ENCODE measurements at regions not wholly inside any gene's neighbourhood (a gene's known extent, or its start where the extent isn't known, plus 50 kb on each side); places are given as distances from the start of the nearest gene placed in this dataset.

- DNase-seq (ENCODE audit: low read depth in 3 of 3) = no peak
Observed at GRCh38 chr10:3625959-3626751, 158.9 kb downstream of the KLF6 start.

DNA sequence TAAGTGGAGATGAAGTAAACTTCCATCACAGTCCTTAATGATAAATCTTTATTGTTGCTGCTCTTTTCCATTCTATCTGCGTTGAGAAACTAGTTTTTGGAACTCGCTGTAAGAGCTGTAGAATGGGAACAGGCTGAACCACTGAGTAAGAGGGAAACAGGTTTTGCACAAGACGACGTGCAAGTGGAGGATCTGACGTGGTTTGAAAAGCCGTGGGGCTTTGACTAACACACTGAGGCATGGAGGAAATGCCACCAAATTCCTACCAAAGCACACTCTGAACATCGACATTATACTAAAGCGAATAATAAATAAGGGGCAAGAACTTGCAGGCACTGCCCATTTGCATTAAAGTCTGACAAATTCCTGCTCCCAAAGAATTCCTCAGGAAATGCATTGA is 160.6 kb downstream of the KLF6 start:
- peak in 1 of 3 experiments; percentile 5 for DNase-seq (ENCODE audit: low read depth in 3 of 3)

GRCh38 chr10:3623746-3624145 is 161.3 kb downstream of the KLF6 start:
- no peak for DNase-seq (ENCODE audit: low read depth in 3 of 3)

DNA sequence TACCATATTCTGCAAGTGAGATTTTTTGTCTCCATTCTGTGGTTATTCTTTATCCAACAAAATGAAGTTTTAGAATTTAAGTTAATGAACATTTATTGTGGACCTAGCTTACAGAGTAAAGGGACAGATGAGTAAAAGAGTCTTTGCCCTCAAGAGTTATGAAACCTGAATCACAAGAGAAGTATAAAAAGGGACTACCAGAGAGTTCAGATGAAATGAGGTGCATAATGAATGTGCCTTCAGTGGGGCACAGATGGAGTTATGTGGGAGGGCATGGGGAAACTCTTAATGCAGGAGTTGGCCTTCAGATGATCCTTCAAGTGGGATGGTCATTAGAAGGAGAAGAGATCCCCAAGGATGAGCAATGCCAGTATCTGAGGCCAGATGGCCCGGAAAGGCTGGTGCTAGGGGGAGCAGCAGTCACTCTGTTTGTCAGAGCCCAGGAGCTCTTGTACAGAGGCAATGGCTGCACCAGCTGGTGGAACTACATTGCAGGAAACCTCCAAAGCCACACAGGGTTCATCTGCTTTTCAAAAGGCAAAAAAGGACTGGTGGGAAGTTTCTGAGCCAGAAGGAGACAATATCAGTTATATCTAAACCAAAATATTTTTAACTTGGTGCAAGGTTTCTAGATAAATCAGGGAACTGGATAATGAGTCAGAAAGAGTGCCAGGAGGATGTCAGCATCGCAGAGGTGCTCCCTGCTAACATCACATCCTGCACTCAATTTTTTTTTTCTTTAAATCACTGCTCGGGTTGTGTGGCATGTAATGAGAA is 162.0 kb downstream of the KLF6 start:
- peak in 2 of 3 experiments; percentile 5 to 21 for DNase-seq (ENCODE audit: low read depth in 3 of 3)

DNA sequence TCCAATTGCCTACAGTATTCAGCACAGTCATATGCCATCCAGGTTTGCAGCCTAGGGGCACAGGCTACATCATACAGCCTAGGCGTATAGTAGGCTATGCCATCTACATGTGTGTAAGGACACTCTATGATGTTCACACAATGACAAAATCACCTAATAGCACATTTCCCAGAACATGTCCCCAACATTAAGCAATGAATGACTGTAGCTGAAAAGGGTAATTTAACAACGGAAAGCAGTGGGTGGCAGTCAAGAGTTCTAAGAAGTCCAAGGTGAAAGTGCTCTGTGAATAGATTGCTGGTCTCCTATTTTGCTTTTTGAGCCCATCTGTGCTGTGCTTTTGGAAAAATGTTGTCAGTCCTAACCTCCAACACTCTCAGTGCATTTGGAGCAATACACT is 162.6 kb downstream of the KLF6 start:
- DNase-seq (ENCODE audit: low read depth in 3 of 3) = no peak

DNA sequence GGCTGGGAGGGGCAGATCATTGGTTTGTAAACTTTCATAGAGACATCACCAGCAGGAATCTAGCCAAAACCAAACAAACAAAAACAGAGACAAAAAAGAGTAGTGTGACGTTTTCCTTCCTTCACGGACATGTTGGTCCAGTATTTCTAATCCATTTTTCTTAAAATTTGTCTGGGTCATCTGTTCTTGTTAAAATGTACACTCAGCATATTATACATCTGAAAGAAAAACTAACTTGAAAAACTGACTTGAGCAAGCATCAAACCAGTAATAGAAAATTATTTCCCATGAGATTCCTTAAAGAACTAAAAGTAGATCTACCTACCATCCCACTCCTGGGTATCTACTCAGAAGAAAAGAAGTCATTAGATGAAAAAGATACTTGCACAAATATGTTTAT is 164.2 kb downstream of the KLF6 start:
- DNase-seq (ENCODE audit: low read depth in 3 of 3) = no peak

GRCh38 chr10:3619241-3619640 is 165.8 kb downstream of the KLF6 start:
- DNase-seq (ENCODE audit: low read depth in 3 of 3) = no peak

DNA sequence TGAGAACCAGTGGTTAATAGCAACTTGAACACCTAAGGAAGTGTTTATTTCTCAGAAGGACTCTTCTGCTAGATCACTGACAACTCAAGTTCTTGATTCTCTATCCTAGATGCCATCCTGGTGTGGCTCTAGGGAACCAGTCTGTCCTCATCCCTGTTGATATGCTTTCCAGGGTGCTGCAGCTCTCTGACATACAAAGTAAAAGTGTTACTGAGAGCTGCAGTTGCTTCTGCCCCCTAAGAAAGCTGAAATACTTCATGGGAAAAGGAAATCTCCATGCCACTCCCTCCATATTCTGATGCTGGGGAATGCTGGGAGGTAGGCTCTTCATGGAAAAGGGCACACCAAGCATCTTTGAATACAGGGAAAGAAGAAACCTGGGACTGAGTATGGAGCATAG is 168.1 kb downstream of the KLF6 start:
- no peak for DNase-seq (ENCODE audit: low read depth in 3 of 3)

GRCh38 chr10:3613318-3613717 is 171.7 kb downstream of the KLF6 start:
- no peak for DNase-seq (ENCODE audit: low read depth in 3 of 3)

DNA sequence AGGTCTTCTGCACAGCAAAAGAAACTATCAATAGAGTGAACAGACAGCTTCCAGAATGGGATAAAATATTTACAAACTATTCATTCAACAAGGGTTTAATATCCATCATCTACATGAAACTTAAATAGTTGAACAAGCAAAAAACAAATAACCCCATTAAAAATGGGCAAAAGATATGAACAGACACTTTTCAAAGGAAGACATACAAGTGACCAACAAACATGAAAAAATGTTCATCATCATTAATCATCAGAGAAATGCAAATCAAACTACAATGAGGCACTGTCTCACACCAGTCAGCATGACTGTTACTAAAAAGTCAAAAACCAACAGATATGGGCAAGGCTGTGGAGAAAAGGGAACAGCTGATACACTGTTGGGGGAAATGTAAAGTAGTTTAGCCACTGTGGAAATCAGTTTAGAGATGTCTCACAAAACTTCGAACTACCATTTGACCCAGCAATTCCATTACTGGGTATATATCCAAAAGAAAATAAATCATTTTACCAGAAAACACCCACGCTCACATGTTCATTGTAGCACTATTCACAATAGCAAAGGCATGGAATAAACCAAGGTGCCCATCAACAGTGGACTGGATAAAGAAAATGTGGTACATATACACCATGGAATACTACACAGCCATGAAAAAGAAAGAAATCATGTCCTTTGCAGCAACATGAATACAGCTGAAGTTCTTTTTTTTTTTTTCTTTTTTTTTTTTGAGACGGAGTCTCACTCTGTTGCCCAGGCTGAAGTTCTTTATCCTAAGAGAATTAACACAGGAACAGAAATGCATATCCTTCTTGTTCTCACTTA is 172.6 kb downstream of the KLF6 start:
- DNase-seq (ENCODE audit: low read depth in 3 of 3) = no peak

GRCh38 chr10:3606309-3606708 is 178.7 kb downstream of the KLF6 start:
- DNase-seq (ENCODE audit: low read depth in 3 of 3) = no peak

GRCh38 chr10:3605882-3606281 is 179.1 kb downstream of the KLF6 start:
- no peak for DNase-seq (ENCODE audit: low read depth in 3 of 3)

DNA sequence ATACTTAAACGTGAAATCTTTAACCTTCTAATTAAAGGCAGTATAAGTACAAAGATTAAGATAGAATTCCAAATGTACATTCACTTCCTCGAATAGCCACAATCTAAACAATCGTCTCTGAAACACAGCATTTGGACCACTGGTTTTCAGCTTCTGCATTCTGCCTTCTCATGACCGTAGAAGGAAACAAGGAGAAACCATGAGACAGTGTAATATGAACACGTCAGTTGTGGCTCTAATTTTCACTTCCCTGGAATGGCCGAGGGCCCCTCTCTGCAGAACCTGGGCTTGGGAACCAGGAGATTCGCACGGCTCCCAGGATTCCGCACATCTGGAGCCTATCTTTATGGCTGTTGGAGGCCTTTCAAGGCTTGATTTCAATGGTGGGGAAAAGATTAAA is 189.3 kb downstream of the KLF6 start:
- DNase-seq (ENCODE audit: low read depth in 3 of 3) = no peak

- no peak for DNase-seq (ENCODE audit: low read depth in 3 of 3)
Observed at GRCh38 chr10:3593611-3594010, 191.4 kb downstream of the KLF6 start.

GRCh38 chr10:3592424-3592823 is 192.6 kb downstream of the KLF6 start:
- no peak for DNase-seq (ENCODE audit: low read depth in 3 of 3)

GRCh38 chr10:3588816-3589215 is 196.2 kb downstream of the KLF6 start:
- DNase-seq (ENCODE audit: low read depth in 3 of 3) = no peak

GRCh38 chr10:3588346-3588745 is 196.7 kb downstream of the KLF6 start:
- DNase-seq (ENCODE audit: low read depth in 3 of 3) = no peak

DNA sequence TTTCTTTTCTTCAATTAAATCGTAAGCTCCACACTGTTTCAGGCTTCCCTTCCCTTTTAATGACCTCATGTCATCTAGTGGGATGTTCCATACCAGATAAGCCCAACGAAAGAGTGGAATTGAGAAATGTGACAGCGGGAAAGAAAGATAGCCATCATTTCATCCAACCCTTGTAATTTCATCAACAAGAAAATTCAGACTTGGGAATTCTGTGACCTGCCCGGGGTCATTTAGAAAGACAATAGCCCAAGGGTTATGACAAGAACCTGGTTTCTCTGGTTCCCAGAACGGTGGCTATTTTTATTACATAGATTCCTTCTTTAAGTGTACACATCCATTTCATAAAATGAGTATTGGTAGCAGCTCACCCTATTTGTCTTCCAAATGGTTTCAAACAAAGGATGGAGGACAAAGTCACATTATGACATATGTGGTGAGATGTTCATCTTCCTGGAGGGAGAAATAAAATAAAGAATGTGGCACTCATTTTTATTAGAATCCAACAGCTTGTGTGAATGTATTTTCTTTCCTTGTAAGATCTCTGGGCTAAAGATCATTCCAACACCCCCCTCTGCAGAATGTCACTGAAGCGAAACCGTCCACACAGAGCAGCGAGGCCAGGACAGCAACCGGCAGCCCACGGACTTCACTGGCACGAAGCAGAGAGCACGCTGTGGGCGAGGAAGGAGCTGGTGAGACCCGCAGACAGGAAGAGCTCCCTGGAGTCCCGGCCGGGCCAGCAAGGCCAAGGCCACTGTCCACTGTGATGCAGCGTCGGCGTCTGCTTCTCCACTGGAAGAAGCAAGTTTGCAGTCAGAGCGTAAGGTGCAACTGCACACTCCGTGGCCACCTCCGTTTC is 199.9 kb downstream of the KLF6 start:
- no peak for DNase-seq (ENCODE audit: low read depth in 3 of 3)

DNA sequence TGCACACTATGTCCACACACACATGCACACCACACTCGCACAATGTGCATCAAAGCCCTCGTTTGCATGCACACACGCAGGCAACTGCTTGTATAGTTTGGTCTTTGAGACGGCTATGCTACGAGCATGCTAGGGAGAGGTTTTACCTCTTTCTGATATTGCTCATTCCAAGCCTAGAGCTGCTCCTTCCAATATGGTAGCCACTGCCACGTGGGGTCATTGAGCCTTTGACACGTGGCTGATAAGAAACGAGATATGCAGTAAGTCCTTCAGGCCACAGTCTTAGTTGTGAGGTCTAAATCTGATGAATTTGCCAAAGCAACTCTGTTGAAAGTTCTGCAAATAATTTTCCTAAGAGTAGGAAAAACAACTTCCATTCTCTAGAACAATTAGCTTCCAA is 204.4 kb downstream of the KLF6 start:
- DNase-seq (ENCODE audit: low read depth in 3 of 3) = no peak

- no peak for DNase-seq (ENCODE audit: low read depth in 3 of 3)
Observed at GRCh38 chr10:3579845-3580244, 205.2 kb downstream of the KLF6 start.

DNA sequence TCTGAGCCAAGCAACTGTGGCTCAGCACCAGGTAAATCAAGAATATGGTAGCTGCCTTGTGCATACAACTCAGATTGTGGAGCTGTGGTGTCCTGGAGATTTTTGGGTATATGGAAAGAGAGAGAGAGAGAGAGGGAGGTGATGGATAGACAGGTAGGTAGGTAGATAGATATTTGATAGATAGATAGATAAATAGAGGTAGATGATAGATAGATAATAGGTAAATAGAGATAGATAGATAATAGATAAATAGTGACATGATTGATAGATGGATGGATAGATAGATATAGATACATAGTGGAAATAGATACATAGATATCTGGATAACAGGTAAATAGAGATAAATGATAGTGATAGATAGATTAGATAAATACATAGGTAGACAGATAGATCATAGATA is 206.3 kb downstream of the KLF6 start:
- DNase-seq (ENCODE audit: low read depth in 3 of 3) = no peak
